CD14-positive monocyte (primary cell): ENCODE measurements at regions not wholly inside any gene's neighbourhood (a gene's known extent, or its start where the extent isn't known, plus 50 kb on each side); places are given as distances from the start of the nearest gene placed in this dataset.

Source experiments
- DNase-seq, 3 donors: peaks; one replicate each; pipeline ENCODE4 v3.0.0-alpha.2; 2011 to 2022
- H2AFZ ChIP-seq: 2 replicates; pipeline ENCODE4 v1.6.0; 2012; ENCODE audit warnings: mild to moderate bottlenecking, low read depth, low read length, inconsistent platforms; ENCODE audit not compliant: insufficient read depth, poor library complexity, severe bottlenecking
- H3K27ac ChIP-seq, 2 donors: 1 replicate in 1 of 2; 2 replicates in 1 of 2; pipeline ENCODE4 v1.5.1; 2012 to 2013; ENCODE audit warnings: low read length in 2 of 2, control low read depth in 1 of 2, inconsistent platforms in 1 of 2, low read depth in 1 of 2, mild to moderate bottlenecking in 1 of 2
- H3K27me3 ChIP-seq, 2 donors: one replicate each; pipeline versions ENCODE4 v1.6.0 to v1.6.1; 2011 to 2013; ENCODE audit warnings: low read length in 2 of 2; ENCODE audit not compliant: control insufficient read depth in 2 of 2, insufficient read depth in 2 of 2
- H3K36me3 ChIP-seq, 2 donors: replicated peaks in 1 of 2; 1 replicate in 1 of 2; 2 replicates in 1 of 2; pipeline versions ENCODE4 v1.5.1 to v1.6.1; 2012 to 2013; ENCODE audit warnings: low read length in 2 of 2, control low read depth in 1 of 2, inconsistent platforms in 1 of 2, mild to moderate bottlenecking in 1 of 2; ENCODE audit not compliant: insufficient read depth in 2 of 2, control insufficient read depth in 1 of 2
- H3K4me1 ChIP-seq, 2 donors: 1 replicate in 1 of 2; 2 replicates in 1 of 2; pipeline versions ENCODE4 v1.5.1 to v1.6.1; 2012 to 2013; ENCODE audit warnings: low read length in 2 of 2, control low read depth in 1 of 2, inconsistent platforms in 1 of 2, mild to moderate bottlenecking in 1 of 2, moderate library complexity in 1 of 2; ENCODE audit not compliant: insufficient read depth in 2 of 2, control insufficient read depth in 1 of 2
- H3K4me2 ChIP-seq: replicated peaks from 2 replicates; pipeline ENCODE3; 2012; ENCODE audit warnings: low read length, moderate library complexity, mild to moderate bottlenecking; ENCODE audit not compliant: poor library complexity, severe bottlenecking; ENCODE audit errors: extremely low read depth
- H3K4me3 ChIP-seq, 3 experiments: fragments of 200-600 bp in 1 of 3; sonication (generic) in 1 of 3; replicated peaks in 1 of 3; 1 replicate in 2 of 3; 2 replicates in 1 of 3; pipeline ENCODE4 v1.5.1; 2011 to 2013; ENCODE audit warnings: low read length in 3 of 3, mild to moderate bottlenecking in 3 of 3, control low read depth in 2 of 3, low read depth in 2 of 3, inconsistent platforms in 1 of 3, moderate library complexity in 1 of 3
- H3K79me2 ChIP-seq: 2 replicates; pipeline ENCODE4 v1.6.0; 2012; ENCODE audit warnings: mild to moderate bottlenecking, control low read depth, inconsistent platforms, low read length, moderate library complexity; ENCODE audit not compliant: insufficient read depth
- H3K9ac ChIP-seq: 2 replicates; pipeline ENCODE4 v1.6.0; 2017; ENCODE audit warnings: low read length, mild to moderate bottlenecking; ENCODE audit not compliant: insufficient read depth, poor library complexity, severe bottlenecking
- H3K9me3 ChIP-seq, 2 donors: replicated peaks in 1 of 2; 1 replicate in 1 of 2; 2 replicates in 1 of 2; pipeline versions ENCODE4 v1.5.1 to v1.6.1; 2012 to 2013; ENCODE audit warnings: low read length in 2 of 2, control low read depth in 1 of 2; ENCODE audit not compliant: control insufficient read depth in 1 of 2, insufficient read depth in 1 of 2
- H4K20me1 ChIP-seq: 2 replicates; pipeline ENCODE4 v1.6.0; 2012; ENCODE audit warnings: mild to moderate bottlenecking, low read length, control low read depth, moderate library complexity; ENCODE audit not compliant: insufficient read depth
- H3K27ac Mint-ChIP-seq, 7 donors: one replicate each; pipeline ENCODE4 v1.8.0; 2020; ENCODE audit warnings: mild to moderate bottlenecking in 7 of 7, mixed read lengths in 7 of 7, moderate library complexity in 6 of 7, inconsistent platforms in 2 of 7
- H3K27me3 Mint-ChIP-seq, 3 donors: one replicate each; pipeline ENCODE4 v1.8.0; 2021 to 2022; ENCODE audit warnings: low read depth in 3 of 3, mild to moderate bottlenecking in 3 of 3, mixed read lengths in 3 of 3, moderate library complexity in 3 of 3, inconsistent platforms in 1 of 3
- H3K36me3 Mint-ChIP-seq, 2 donors: one replicate each; pipeline ENCODE4 v1.8.0; 2020; ENCODE audit warnings: mixed read lengths in 2 of 2, inconsistent platforms in 1 of 2, mild to moderate bottlenecking in 1 of 2
- H3K4me1 Mint-ChIP-seq: one replicate; pipeline ENCODE4 v1.8.0; 2020; ENCODE audit warnings: mild to moderate bottlenecking, mixed read lengths
- H3K4me3 Mint-ChIP-seq, 2 donors: one replicate each; pipeline ENCODE4 v1.8.0; 2020; ENCODE audit warnings: mild to moderate bottlenecking in 2 of 2, mixed read lengths in 2 of 2, moderate library complexity in 1 of 2
- H3K9me3 Mint-ChIP-seq, 7 donors: one replicate each; pipeline ENCODE4 v1.8.0; 2020 to 2022; ENCODE audit warnings: mixed read lengths in 7 of 7, mild to moderate bottlenecking in 6 of 7, moderate library complexity in 6 of 7, inconsistent platforms in 2 of 7
- CTCF ChIP-seq: fragments of 200-600 bp; IDR thresholded peaks from one replicate; pipeline ENCODE4 v1.8.0; 2022; ENCODE audit warnings: antibody characterized with exemption, mild to moderate bottlenecking
- WGBS: methylation state at CpG from one replicate; pipeline ENCODE4 v1.1.5; 2013; ENCODE audit warnings: missing lambda C conversion rate; ENCODE audit not compliant: insufficient coverage; 5-methylcytosine and 5-hydroxymethylcytosine counted together
- intact Hi-C, 2 donors: fragments of 100-400 bp; cut with micrococcal nuclease; formaldehyde crosslinking; loops; one replicate each; pipeline versions ENCODE4 v1.15.0 to v1.15.1; 2023

- no peak overlapping the region for H3K27ac Mint-ChIP-seq
- no CpG with 5 or more reads among the region's 1 CpG for WGBS
- intact Hi-C loops: no loop called here
Observed at GRCh38 chr5:89478851-89479250, 595.9 kb upstream of the MEF2C start.

GRCh38 chr5:89473196-89473595 is 590.2 kb upstream of the MEF2C start:
- H3K4me3 ChIP-seq: no peak overlapping the region
- H3K4me3 Mint-ChIP-seq: no peak overlapping the region
- H3K4me2 ChIP-seq: no peak overlapping the region

More at GRCh38 chr5:89478851-89479250, 595.9 kb upstream of the MEF2C start:
- peaks cover 0 to 5% (median 2%) of the 10 kb centered on the region in 7 donors for H3K9me3 Mint-ChIP-seq
- Histone ChIP-seq H3K27me3 (no peaks in the 10 kb centered on the region), H3K4me1 (no peaks in the 10 kb centered on the region), H3K9me3 (no peaks in the 10 kb centered on the region), H4K20me1 (no peaks in the 10 kb centered on the region), H2AFZ (no peak overlapping the region), H3K4me3 (no peak overlapping the region), H3K79me2 (no peaks in the 10 kb centered on the region), H3K4me2 (no peak overlapping the region), H3K27ac (no peak overlapping the region), H3K36me3 (no peaks in the 10 kb centered on the region), H3K9ac (no peak overlapping the region)
- no peak overlapping the region for H3K4me3 Mint-ChIP-seq
- H3K27me3 Mint-ChIP-seq: no peaks in the 10 kb centered on the region
- DNase-seq: no peak
- TF ChIP-seq CTCF: no peak
- no peaks in the 10 kb centered on the region for H3K36me3 Mint-ChIP-seq
- no peaks in the 10 kb centered on the region for H3K4me1 Mint-ChIP-seq

More at GRCh38 chr5:89473196-89473595, 590.2 kb upstream of the MEF2C start:
- peaks cover 4% of the 10 kb centered on the region for H3K4me1 Mint-ChIP-seq
- H3K27ac Mint-ChIP-seq: no peak overlapping the region
- Histone ChIP-seq H3K9ac (no peak overlapping the region), H3K9me3 (no peaks in the 10 kb centered on the region), H2AFZ (no peak overlapping the region), H3K36me3 (no peaks in the 10 kb centered on the region), H4K20me1 (no peaks in the 10 kb centered on the region), H3K27ac (no peak overlapping the region), H3K4me1 (peaks cover 0 to 3% of the 10 kb centered on the region in 2 donors), H3K79me2 (no peaks in the 10 kb centered on the region), H3K27me3 (no peaks in the 10 kb centered on the region)
- no peak for TF ChIP-seq CTCF
- H3K27me3 Mint-ChIP-seq: no peaks in the 10 kb centered on the region
- no peaks in the 10 kb centered on the region for H3K36me3 Mint-ChIP-seq
- no peak for DNase-seq
- H3K9me3 Mint-ChIP-seq: peaks cover 0 to 8% (median 2%) of the 10 kb centered on the region in 7 donors
- no CpG with 5 or more reads among the region's 3 CpGs for WGBS
- intact Hi-C loops: no loop called here
